BLaER1 (cell line): ENCODE measurements at regions not wholly inside any gene's neighbourhood (a gene's known extent, or its start where the extent isn't known, plus 50 kb on each side); places are given as distances from the start of the nearest gene placed in this dataset.

Experiments
- H3K27ac ChIP-seq: shearing (Covaris generic); formaldehyde crosslinking; 2 replicates; pipeline ENCODE4 v1.8.1; 2022
- H3K27me3 ChIP-seq: shearing (Covaris generic); formaldehyde crosslinking; 2 replicates; pipeline ENCODE4 v1.8.1; 2022
- H3K36me3 ChIP-seq: shearing (Covaris generic); formaldehyde crosslinking; 2 replicates; pipeline ENCODE4 v1.8.1; 2022
- H3K4me1 ChIP-seq: shearing (Covaris generic); formaldehyde crosslinking; 2 replicates; pipeline ENCODE4 v1.8.1; 2022
- H3K4me2 ChIP-seq: shearing (Covaris generic); formaldehyde crosslinking; 2 replicates; pipeline ENCODE4 v1.8.1; 2022
- H3K4me3 ChIP-seq: shearing (Covaris generic); formaldehyde crosslinking; 2 replicates; pipeline ENCODE4 v1.8.1; 2022
- H3K9ac ChIP-seq: shearing (Covaris generic); formaldehyde crosslinking; 2 replicates; pipeline ENCODE4 v1.8.1; 2022
- H3K9me3 ChIP-seq: shearing (Covaris generic); formaldehyde crosslinking; 2 replicates; pipeline ENCODE4 v1.8.1; 2022
- H4K20me1 ChIP-seq: shearing (Covaris generic); formaldehyde crosslinking; 2 replicates; pipeline ENCODE4 v1.8.1; 2022
- Cebpa-rat ChIP-seq: shearing (Covaris generic); IDR thresholded peaks from 2 replicates; pipeline ENCODE4 v1.8.1; 2022

DNA sequence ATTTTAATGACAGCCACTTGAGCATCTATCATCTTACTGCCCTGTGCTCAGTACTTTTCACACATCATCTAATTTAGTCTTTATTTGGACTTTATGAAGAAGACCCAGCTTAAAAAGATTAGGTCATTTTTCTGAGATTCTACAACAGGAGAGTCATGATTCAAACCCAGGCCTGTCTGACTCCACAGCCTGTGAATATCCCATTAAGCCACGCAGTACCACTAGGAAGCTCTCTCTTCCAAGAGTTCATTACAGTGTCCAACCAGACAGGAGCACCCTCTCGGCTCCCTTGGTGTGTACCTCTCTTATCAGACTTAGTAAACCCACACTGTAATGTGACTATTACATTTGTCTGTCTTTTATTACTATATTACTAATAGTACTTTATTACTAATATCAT is 332.8 kb downstream of the DHX15 start:
- Histone ChIP-seq H3K36me3 (no peaks in the 10 kb centered on the region), H3K9ac (no peak overlapping the region), H3K4me1 (no peaks in the 10 kb centered on the region), H3K27ac (no peak overlapping the region), H3K9me3 (no peaks in the 10 kb centered on the region), H3K4me3 (no peak overlapping the region), H3K27me3 (no peaks in the 10 kb centered on the region), H3K4me2 (no peak overlapping the region), H4K20me1 (no peaks in the 10 kb centered on the region)
- TF ChIP-seq Cebpa-rat: no peak

DNA sequence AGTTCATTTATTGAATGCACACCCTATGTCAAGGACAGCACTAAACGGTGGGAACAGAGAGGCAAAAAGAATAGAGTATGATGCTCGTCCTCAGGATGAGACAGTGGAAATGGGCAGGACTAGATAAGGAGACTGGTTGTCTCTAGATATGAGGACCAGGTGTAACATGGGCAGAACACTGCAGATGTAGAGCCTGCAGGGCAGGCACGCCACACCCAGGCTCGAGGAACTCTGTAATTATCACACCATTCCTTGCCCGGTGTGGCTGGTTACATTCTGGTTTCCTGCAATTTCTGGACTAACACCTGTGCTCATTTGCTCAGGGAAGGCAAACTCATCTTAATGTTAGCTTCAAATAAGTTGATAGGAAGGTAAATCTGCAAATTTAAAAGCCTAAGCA is 334.4 kb downstream of the DHX15 start:
- Histone ChIP-seq H3K4me2 (no peak overlapping the region), H3K36me3 (no peaks in the 10 kb centered on the region), H3K4me1 (no peaks in the 10 kb centered on the region), H3K9me3 (no peaks in the 10 kb centered on the region), H3K27ac (no peak overlapping the region), H4K20me1 (no peaks in the 10 kb centered on the region), H3K9ac (no peak overlapping the region), H3K4me3 (no peak overlapping the region), H3K27me3 (no peaks in the 10 kb centered on the region)
- no peak for TF ChIP-seq Cebpa-rat

DNA sequence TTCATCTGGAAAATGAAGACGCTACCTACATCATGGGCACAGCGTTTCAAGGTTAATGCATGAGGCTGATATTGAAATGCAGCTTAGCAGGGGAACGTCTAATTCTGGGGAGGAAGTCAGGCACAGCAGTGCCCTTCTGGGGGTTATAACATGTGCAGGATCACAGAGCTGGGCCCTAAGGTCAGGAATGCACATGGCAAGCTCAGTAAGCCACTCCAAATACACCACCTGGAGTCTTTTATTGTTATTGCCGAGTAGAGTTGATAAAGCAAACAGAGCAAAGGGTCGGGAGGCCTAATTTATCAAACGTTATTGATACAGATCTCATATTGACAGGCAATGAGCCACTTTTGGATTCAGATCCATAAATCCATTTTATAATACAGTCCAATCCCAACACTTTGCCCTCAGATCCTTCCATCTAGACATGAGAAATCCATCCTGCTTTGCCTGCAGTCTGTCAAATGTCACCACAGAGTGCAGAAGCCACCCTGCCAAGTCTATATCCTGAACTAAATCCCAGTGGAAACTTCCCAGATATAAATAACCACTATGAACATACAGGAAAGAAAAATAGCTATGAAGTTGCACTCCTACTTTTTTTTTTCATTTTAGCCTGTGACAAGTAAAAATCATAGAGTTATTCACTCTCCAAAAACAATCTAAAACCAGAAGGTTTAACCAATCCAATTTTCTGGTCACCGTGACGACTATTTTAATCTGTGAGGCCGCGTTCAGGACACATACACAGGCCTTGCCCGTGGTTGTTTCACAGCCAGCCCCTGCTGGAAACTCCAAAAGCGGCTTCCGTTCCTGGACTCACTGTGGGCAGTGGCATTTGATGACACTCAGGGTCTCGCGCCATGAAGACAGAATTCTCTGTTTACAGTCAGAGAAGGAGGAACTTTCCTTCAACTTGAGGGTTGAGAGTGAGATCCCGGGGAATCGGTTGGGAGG is 335.4 kb downstream of the DHX15 start:
- H3K4me2 ChIP-seq: no peak overlapping the region
- no peak for TF ChIP-seq Cebpa-rat
- H3K4me3 ChIP-seq: no peak overlapping the region
- H3K9ac ChIP-seq: no peak overlapping the region
- H3K4me1 ChIP-seq: no peaks in the 10 kb centered on the region
- no peak overlapping the region for H3K27ac ChIP-seq
- H3K27me3 ChIP-seq: no peaks in the 10 kb centered on the region
- H3K36me3 ChIP-seq: no peaks in the 10 kb centered on the region
- H4K20me1 ChIP-seq: no peaks in the 10 kb centered on the region
- no peaks in the 10 kb centered on the region for H3K9me3 ChIP-seq

DNA sequence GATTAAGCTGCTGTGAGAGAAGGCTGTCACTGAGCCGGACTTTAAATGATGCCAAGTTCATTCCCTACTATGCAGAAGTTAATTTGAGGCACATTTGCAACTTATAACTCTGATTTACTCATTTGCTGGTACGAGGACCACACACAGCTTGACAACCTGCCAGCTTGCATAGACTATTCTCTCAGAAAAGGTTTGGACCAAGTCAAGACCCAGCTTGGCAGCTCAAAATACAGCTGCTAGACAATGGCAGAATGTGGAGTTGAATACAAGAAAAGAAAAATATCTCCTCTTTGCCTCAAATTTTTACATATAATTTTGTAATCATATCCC is 338.9 kb downstream of the DHX15 start:
- H3K9me3 ChIP-seq: no peaks in the 10 kb centered on the region
- H3K27me3 ChIP-seq: no peaks in the 10 kb centered on the region
- no peak overlapping the region for H3K4me3 ChIP-seq
- H3K4me2 ChIP-seq: no peak overlapping the region
- no peaks in the 10 kb centered on the region for H3K4me1 ChIP-seq
- no peaks in the 10 kb centered on the region for H3K36me3 ChIP-seq
- H3K9ac ChIP-seq: no peak overlapping the region
- no peak overlapping the region for H3K27ac ChIP-seq
- TF ChIP-seq Cebpa-rat: no peak
- H4K20me1 ChIP-seq: no peaks in the 10 kb centered on the region

DNA sequence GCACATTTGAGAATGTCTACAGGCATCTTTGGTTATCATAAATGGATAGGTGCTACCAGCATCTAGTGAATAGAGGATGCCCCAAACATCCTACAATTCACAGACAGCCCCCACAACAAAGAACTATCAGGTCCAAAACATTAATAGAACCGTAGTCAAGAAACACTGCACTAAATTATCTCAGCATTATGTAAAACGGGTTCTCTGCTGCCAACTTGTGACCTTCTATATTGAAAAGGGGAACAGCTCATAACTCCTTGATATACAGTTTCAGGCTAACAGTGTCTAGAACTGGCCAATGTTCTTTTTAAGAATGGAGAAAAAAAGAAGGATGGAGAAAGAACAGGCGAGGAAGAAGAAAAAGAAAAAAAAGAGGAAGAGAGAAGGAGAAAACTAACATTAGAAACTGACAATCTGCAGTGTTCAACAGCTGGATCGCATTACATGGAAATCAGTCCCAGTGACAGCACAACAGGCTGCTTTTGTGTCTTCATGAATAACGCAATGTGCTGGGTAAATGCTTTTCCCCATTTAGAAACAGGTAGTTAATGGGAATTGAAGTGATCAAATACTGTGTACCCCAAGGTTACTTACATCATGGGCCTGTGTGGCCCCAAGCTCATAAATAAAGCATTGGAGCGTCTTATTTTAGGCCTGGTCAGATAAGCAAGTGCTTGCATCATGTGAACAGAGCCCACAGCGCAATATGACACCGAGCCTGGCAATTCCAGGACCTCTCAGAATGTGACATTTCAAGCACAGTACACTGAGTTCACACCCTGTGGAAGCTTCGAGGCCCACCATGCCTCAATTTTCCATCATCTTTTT is 339.5 kb downstream of the DHX15 start:
- H3K9me3 ChIP-seq: no peaks in the 10 kb centered on the region
- H3K27ac ChIP-seq: no peak overlapping the region
- H3K36me3 ChIP-seq: no peaks in the 10 kb centered on the region
- H3K4me2 ChIP-seq: no peak overlapping the region
- H3K4me1 ChIP-seq: no peaks in the 10 kb centered on the region
- H3K9ac ChIP-seq: no peak overlapping the region
- no peak for TF ChIP-seq Cebpa-rat
- no peaks in the 10 kb centered on the region for H4K20me1 ChIP-seq
- no peak overlapping the region for H3K4me3 ChIP-seq
- no peaks in the 10 kb centered on the region for H3K27me3 ChIP-seq

DNA sequence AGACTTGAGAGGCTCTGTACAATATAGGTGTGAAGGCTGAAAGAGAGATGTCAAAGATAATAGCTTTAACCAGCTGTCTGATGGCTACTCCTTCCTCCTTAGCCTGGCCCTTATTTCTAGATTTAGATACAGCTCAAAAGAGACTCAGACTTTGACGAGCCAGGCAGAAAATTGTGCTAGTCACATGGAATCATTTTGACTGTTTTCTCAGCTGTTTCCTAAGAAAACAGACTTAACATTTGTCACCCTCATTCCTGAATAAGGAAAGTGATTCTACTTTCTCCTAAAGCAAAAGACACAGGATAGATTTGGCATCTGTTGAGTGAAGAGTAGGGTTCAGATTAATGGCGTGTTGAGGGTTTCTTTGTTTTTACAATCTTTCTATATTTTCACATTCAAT is 340.7 kb downstream of the DHX15 start:
- H3K9me3 ChIP-seq: no peaks in the 10 kb centered on the region
- H3K9ac ChIP-seq: no peak overlapping the region
- no peak for TF ChIP-seq Cebpa-rat
- no peaks in the 10 kb centered on the region for H3K36me3 ChIP-seq
- H3K4me2 ChIP-seq: no peak overlapping the region
- no peaks in the 10 kb centered on the region for H4K20me1 ChIP-seq
- no peak overlapping the region for H3K4me3 ChIP-seq
- H3K27me3 ChIP-seq: no peaks in the 10 kb centered on the region
- H3K4me1 ChIP-seq: no peaks in the 10 kb centered on the region
- no peak overlapping the region for H3K27ac ChIP-seq

DNA sequence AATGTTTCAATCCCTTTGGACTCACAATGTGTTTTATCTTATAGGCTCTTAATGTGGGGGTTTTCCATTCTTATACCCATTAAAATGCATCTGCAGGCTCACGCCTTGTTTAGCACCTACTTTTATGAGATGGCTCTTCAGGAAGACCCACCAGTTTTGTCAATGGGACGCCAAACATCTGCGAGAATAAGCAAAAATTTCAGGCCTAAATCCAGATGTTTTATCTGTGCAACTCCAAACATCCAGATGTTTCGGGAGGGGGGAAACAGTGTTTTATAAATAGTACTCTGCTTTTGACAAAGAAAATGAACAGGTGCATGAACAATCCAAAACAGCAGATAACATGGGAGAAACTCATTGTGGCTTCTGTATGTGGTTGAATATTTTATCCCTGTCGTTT is 342.8 kb downstream of the DHX15 start:
- Histone ChIP-seq H3K4me3 (no peak overlapping the region), H4K20me1 (no peaks in the 10 kb centered on the region)
- no peak for TF ChIP-seq Cebpa-rat

DNA sequence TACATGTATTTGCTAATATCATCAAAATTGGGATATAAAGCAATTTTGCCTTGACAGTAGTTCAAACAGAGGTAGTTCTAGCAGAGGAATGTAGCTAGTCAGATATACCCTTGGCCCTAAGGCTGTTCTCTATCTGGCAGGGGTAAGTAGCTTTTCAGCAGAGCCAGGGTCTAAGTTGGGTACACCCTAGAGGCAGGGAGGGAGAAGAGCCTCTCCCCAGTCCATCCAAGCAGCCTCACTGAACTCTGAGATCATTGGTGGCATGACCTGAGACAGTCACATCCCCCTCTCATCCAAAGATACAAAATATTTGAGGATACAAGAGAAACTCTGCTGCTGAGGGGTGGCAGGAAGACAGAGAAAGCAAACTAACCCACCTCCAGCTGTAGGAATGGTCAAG is 343.7 kb downstream of the DHX15 start:
- Histone ChIP-seq H4K20me1 (no peaks in the 10 kb centered on the region), H3K4me3 (no peak overlapping the region), H3K9me3 (no peaks in the 10 kb centered on the region), H3K27ac (no peak overlapping the region), H3K27me3 (no peaks in the 10 kb centered on the region), H3K36me3 (no peaks in the 10 kb centered on the region), H3K9ac (no peak overlapping the region), H3K4me1 (no peaks in the 10 kb centered on the region), H3K4me2 (no peak overlapping the region)
- no peak for TF ChIP-seq Cebpa-rat

More for the DNA sequence above, 342.8 kb downstream of the DHX15 start:
- Histone ChIP-seq H3K4me2 (no peak overlapping the region), H3K4me1 (no peaks in the 10 kb centered on the region), H3K36me3 (no peaks in the 10 kb centered on the region), H3K9ac (no peak overlapping the region), H3K27me3 (no peaks in the 10 kb centered on the region), H3K27ac (no peak overlapping the region), H3K9me3 (no peaks in the 10 kb centered on the region)

DNA sequence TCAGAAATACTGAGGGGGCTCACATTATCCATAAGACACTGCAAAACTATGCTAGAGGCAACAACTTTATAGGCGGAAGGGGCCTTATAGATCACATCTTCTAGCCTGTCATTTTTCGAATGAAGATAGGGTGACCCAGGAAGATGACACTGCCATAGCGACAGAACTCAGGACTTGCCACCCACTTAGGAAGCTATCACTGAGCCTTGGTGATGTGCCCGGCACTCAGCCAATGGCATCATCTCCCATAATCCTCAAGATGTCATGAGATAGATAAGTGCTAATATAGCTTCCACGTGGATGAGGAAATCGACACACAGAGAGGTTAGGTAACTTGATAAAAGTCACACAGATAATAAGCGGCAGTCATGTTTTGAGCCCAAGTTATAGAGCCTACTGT is 346.6 kb downstream of the DHX15 start:
- TF ChIP-seq Cebpa-rat: no peak
- no peaks in the 10 kb centered on the region for H4K20me1 ChIP-seq
- H3K4me3 ChIP-seq: no peak overlapping the region
- no peak overlapping the region for H3K4me2 ChIP-seq
- H3K27me3 ChIP-seq: no peaks in the 10 kb centered on the region
- no peaks in the 10 kb centered on the region for H3K9me3 ChIP-seq
- H3K9ac ChIP-seq: no peak overlapping the region
- H3K4me1 ChIP-seq: no peaks in the 10 kb centered on the region
- H3K36me3 ChIP-seq: no peaks in the 10 kb centered on the region
- H3K27ac ChIP-seq: no peak overlapping the region

DNA sequence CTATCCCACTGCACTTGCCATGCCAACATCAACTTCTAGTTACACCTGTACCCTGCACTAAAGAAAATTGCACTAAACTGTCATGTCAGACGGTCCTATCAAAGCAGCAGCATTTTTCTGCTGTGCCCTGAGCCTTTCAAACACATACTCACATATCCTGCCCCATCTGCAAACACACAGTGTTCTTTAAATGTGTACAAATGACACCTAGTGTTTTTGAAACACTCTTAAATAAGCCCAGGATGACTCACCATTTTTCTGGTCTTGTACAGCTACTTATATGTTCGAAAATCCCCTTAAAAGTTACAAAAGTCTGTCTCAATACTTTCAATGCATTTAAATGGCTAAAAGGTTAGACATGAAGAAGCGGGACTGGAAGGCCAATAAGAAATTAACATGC is 346.7 kb upstream of the PPARGC1A start:
- no peak overlapping the region for H3K9ac ChIP-seq
- no peaks in the 10 kb centered on the region for H3K27me3 ChIP-seq
- TF ChIP-seq Cebpa-rat: no peak
- no peaks in the 10 kb centered on the region for H3K9me3 ChIP-seq
- no peak overlapping the region for H3K4me2 ChIP-seq
- H4K20me1 ChIP-seq: no peaks in the 10 kb centered on the region
- no peak overlapping the region for H3K4me3 ChIP-seq
- no peaks in the 10 kb centered on the region for H3K4me1 ChIP-seq
- no peak overlapping the region for H3K27ac ChIP-seq
- H3K36me3 ChIP-seq: no peaks in the 10 kb centered on the region
